ENCODE measurements at regions not wholly inside any gene's neighbourhood (a gene's known extent, or its start where the extent isn't known, plus 50 kb on each side); places are given as distances from the start of the nearest gene placed in this dataset.

GRCh38 chr17:71934520-71934919 is 186.3 kb upstream of the SOX9 start:
- TF ChIP-seq CTCF (IDR thresholded peaks at IDR 0.05) (no peak), POLR2A (IDR thresholded peaks at IDR 0.05) (no peak)
